ENCODE measurements at regions not wholly inside any gene's neighbourhood (a gene's known extent, or its start where the extent isn't known, plus 50 kb on each side); places are given as distances from the start of the nearest gene placed in this dataset.

- TF ChIP-seq CTCF (IDR thresholded peaks at IDR 0.05; ENCODE audit: low read length) (no peak), EZH2 (IDR thresholded peaks at IDR 0.05; ENCODE audit: borderline replicate concordance, low read length) (no peak)
Measured at GRCh38 chr20:52010541-52010940, 181.0 kb downstream of the ZFP64 start.

All from OCI-LY1 (cell line).